SU-DHL-6 (cell line): ENCODE measurements at regions not wholly inside any gene's neighbourhood (a gene's known extent, or its start where the extent isn't known, plus 50 kb on each side); places are given as distances from the start of the nearest gene placed in this dataset.

Source experiments
- H2AFZ ChIP-seq: fragments of 200-600 bp; sonication (generic); 2 replicates; pipeline ENCODE4 v1.6.1; 2014; ENCODE audit warnings: low read depth, mild to moderate bottlenecking, moderate library complexity, mixed read lengths, antibody characterized with exemption, low read length; ENCODE audit not compliant: severe bottlenecking
- H3F3A ChIP-seq: fragments of 200-600 bp; shearing (Covaris generic); 2 replicates; pipeline ENCODE4 v1.6.0; 2016; ENCODE audit warnings: antibody characterized with exemption, mild to moderate bottlenecking; ENCODE audit not compliant: insufficient read depth
- H3K27ac ChIP-seq: fragments of 200-600 bp; sonication (generic); 2 replicates; pipeline ENCODE4 v1.5.1; 2016; ENCODE audit warnings: low read depth, mild to moderate bottlenecking, low read length, moderate library complexity, mixed read lengths
- H3K27me3 ChIP-seq: fragments of 200-600 bp; sonication (generic), shearing (Covaris generic); 2 replicates; pipeline ENCODE4 v1.6.0; 2014; ENCODE audit warnings: mild to moderate bottlenecking, low read length
- H3K36me3 ChIP-seq: fragments of 200-600 bp; sonication (generic); 2 replicates; pipeline ENCODE4 v1.6.1; 2014; ENCODE audit warnings: mild to moderate bottlenecking, low read length, mixed read lengths
- H3K4me2 ChIP-seq: fragments of 300-600, 200-600 bp; shearing (Covaris generic), sonication (generic); 2 replicates; pipeline ENCODE4 v1.6.0; 2014; ENCODE audit warnings: low read length, low read depth, mild to moderate bottlenecking; ENCODE audit not compliant: poor library complexity, severe bottlenecking
- H3K4me3 ChIP-seq: fragments of 200-600 bp; sonication (generic); 2 replicates; pipeline ENCODE4 v1.5.1; 2014; ENCODE audit warnings: antibody characterized with exemption, low read length, mild to moderate bottlenecking, mixed read lengths; ENCODE audit not compliant: insufficient read depth, poor library complexity, severe bottlenecking
- H3K79me2 ChIP-seq: fragments of 200-600 bp; sonication (generic); 2 replicates; pipeline ENCODE4 v1.6.1; 2014; ENCODE audit warnings: mild to moderate bottlenecking, low read length, moderate library complexity; ENCODE audit not compliant: insufficient read depth
- H3K9ac ChIP-seq: fragments of 200-600 bp; sonication (generic); 2 replicates; pipeline ENCODE4 v1.7.0; 2014; ENCODE audit warnings: mild to moderate bottlenecking, low read length
- H3K9me2 ChIP-seq: fragments of 200-600 bp; sonication (generic); replicated peaks from 2 replicates; pipeline ENCODE4 v1.6.1; 2014; ENCODE audit warnings: low read length; ENCODE audit not compliant: insufficient read depth
- H3K9me3 ChIP-seq: fragments of 200-600 bp; sonication (generic); 2 replicates; pipeline ENCODE4 v1.6.1; 2014; ENCODE audit warnings: low read length, mixed read lengths; ENCODE audit not compliant: insufficient read depth
- H4K20me1 ChIP-seq: fragments of 200-600 bp; sonication (generic); 2 replicates; pipeline ENCODE4 v1.6.1; 2014; ENCODE audit warnings: low read depth, mild to moderate bottlenecking, antibody characterized with exemption, low read length, moderate library complexity, mixed read lengths
- EZH2phosphoT487 ChIP-seq: fragments of 200-600 bp; sonication (generic), shearing (Covaris generic); conservative IDR thresholded peaks from 2 replicates; pipeline ENCODE4 v1.6.1; 2018; ENCODE audit warnings: mild to moderate bottlenecking, antibody characterized with exemption, low read length, moderate library complexity, mixed read lengths
- TF ChIP-seq, protein P1 (sequence below): fragments of 200-600 bp; sonication (generic); IDR thresholded peaks from one replicate; pipeline ENCODE4 v1.5.1; 2017; ENCODE audit warnings: antibody characterized with exemption, mild to moderate bottlenecking, low read length, moderate library complexity; ENCODE audit not compliant: insufficient read depth, poor library complexity, severe bottlenecking

DNA sequence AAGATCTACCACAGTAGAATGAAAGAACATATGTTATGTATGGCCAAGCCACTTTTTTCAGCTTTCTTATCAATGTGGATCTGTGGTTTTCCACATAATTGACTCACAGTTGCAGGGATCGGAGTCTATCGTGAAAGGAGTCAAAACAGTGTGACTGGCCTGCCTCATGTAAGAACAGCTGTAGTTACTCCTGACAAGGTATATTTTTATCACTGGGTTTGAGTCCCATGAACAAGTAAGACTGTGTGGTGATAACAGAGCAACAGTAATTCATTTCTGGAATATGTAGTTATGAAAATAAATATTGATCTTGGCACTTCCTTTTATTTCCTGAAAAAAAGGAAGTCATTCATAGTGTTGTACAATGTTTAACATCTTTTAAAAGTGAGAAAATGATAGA lies 416.6 kb downstream of the KLF12 start:
- no peaks in the 10 kb centered on the region for H3K9me2 ChIP-seq
- no peaks in the 10 kb centered on the region for H4K20me1 ChIP-seq
- H3K9me3 ChIP-seq = no peaks in the 10 kb centered on the region
- H3K4me3 ChIP-seq = no peak overlapping the region
- H3K9ac ChIP-seq = no peak overlapping the region
- H3K4me2 ChIP-seq = no peak overlapping the region
- no peak overlapping the region for H3K27ac ChIP-seq
- no peaks in the 10 kb centered on the region for H3K79me2 ChIP-seq
- no peaks in the 10 kb centered on the region for H3F3A ChIP-seq
- no peaks in the 10 kb centered on the region for H3K36me3 ChIP-seq
- no peak overlapping the region for H2AFZ ChIP-seq
- no peaks in the 10 kb centered on the region for H3K27me3 ChIP-seq
- TF ChIP-seq, protein P1, sequence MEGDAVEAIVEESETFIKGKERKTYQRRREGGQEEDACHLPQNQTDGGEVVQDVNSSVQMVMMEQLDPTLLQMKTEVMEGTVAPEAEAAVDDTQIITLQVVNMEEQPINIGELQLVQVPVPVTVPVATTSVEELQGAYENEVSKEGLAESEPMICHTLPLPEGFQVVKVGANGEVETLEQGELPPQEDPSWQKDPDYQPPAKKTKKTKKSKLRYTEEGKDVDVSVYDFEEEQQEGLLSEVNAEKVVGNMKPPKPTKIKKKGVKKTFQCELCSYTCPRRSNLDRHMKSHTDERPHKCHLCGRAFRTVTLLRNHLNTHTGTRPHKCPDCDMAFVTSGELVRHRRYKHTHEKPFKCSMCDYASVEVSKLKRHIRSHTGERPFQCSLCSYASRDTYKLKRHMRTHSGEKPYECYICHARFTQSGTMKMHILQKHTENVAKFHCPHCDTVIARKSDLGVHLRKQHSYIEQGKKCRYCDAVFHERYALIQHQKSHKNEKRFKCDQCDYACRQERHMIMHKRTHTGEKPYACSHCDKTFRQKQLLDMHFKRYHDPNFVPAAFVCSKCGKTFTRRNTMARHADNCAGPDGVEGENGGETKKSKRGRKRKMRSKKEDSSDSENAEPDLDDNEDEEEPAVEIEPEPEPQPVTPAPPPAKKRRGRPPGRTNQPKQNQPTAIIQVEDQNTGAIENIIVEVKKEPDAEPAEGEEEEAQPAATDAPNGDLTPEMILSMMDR = no peak
- no peak for TF ChIP-seq EZH2phosphoT487

DNA sequence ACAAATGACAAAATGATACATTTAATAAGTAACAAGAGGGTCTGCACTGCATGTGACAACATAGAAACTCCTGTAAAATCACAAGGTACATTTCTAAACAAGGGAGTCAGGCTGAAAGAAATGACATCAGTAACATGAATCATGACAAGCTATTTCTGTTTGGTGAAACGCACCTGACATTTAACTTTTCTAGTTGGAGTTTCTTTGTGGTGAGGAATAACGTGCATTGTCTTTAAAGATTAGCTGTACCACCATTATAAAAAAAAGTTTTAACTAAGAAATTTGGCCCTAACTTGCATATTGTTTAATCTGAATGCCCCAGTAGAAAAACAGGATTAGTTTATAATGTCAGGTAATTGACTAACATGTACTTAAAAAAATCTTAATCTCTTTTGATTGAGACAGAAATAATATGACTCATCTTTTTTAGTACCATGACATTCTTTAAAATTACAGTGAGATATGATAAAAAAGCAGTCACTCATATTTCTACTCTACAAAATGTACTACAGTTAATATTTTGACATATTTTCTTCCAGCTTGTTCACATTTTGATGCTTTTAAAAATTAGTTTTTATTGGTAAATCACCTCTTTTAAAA lies 418.2 kb downstream of the KLF12 start:
- no peak overlapping the region for H3K4me2 ChIP-seq
- H3K4me3 ChIP-seq = no peak overlapping the region
- no peak overlapping the region for H2AFZ ChIP-seq
- H3K79me2 ChIP-seq = no peaks in the 10 kb centered on the region
- no peaks in the 10 kb centered on the region for H3F3A ChIP-seq
- no peak overlapping the region for H3K27ac ChIP-seq
- no peak overlapping the region for H3K9ac ChIP-seq
- no peaks in the 10 kb centered on the region for H3K9me2 ChIP-seq
- H4K20me1 ChIP-seq = no peaks in the 10 kb centered on the region
- H3K9me3 ChIP-seq = no peaks in the 10 kb centered on the region
- H3K36me3 ChIP-seq = no peaks in the 10 kb centered on the region
- no peaks in the 10 kb centered on the region for H3K27me3 ChIP-seq
- TF ChIP-seq, protein P1 = no peak
- TF ChIP-seq EZH2phosphoT487 = no peak

DNA sequence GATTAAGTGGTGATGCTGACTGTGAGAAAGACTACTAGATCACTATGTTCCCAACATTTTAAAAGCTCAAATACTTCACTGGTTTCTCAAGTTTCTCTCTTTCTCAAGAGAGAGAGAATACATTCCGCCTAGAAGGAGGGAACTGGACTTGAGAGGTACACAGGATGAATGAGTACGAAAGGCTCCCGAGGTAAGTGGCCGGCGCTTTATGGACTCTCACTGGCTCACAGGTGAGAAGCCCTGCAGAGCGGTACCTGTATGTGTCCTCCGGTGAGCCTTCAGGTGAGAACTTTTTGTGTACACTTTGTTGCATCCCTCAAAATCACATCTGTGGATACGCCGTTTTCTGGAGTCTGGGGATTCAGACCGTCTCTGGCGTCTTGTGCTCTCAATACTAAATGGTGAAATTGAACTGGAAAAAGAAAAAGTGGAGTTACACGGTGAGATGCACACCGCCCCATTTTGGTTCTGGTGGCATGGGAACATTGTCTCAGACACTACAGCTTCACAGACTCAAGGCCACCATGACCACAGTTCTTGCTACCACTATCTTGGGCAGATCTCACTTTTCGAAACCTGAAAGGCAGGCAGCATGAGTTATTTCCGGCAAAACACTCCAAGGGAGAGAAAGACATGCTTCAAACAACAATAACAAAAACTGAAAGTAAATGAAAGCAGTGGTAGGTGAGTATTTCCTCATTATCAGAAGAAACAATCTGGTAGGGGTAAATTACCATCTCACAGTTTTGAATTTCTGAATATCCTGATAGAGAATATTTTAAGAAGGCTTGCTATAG lies 418.9 kb downstream of the KLF12 start:
- Histone ChIP-seq H4K20me1 (no peaks in the 10 kb centered on the region), H3K27me3 (no peaks in the 10 kb centered on the region), H3K4me3 (no peak overlapping the region), H3K9ac (no peak overlapping the region), H3K9me2 (no peaks in the 10 kb centered on the region), H3K27ac (no peak overlapping the region), H2AFZ (no peak overlapping the region), H3F3A (no peaks in the 10 kb centered on the region), H3K9me3 (no peaks in the 10 kb centered on the region), H3K79me2 (no peaks in the 10 kb centered on the region), H3K4me2 (no peak overlapping the region), H3K36me3 (no peaks in the 10 kb centered on the region)
- no peak for TF ChIP-seq EZH2phosphoT487
- TF ChIP-seq, protein P1 = no peak
